ENCODE measurements at regions not wholly inside any gene's neighbourhood (a gene's known extent, or its start where the extent isn't known, plus 50 kb on each side); places are given as distances from the start of the nearest gene placed in this dataset.
A peak's percentile ranks its signal among the peaks of the same experiment; 100 is the strongest.

GRCh38 chr14:34060651-34060999, 109.8 kb upstream of the EGLN3 start:
- ATAC-seq (peak in 2 of 4 donors; percentile 18 to 37), DNase-seq (no peak)
- WGBS (ENCODE audit: insufficient coverage, low coverage, low lambda C conversion rate, missing lambda C conversion rate) = 20% methylated on average over 13 of the region's 16 CpGs
- no peaks in the 10 kb centered on the region for H3K4me1 ChIP-seq
- intact Hi-C loops (cut with DNase I) = no loop called here
- peak overlapping the region; percentile 41 to 60 (median 48) for H3K4me3 ChIP-seq
- no peaks in the 10 kb centered on the region for H3K9me3 ChIP-seq
- no peak for TF ChIP-seq POLR2A (IDR thresholded peaks at IDR 0.05)
- no peak for TF ChIP-seq CTCF (IDR thresholded peaks at IDR 0.05)
- no peaks in the 10 kb centered on the region for H3K36me3 ChIP-seq
- H3K27ac ChIP-seq = peak overlapping the region; percentile 53 to 91 (median 62)
- H3K27me3 ChIP-seq = no peaks in the 10 kb centered on the region

- Histone ChIP-seq H3K4me3 (peak overlapping the region; percentile 41 to 60 (median 48)), H3K27ac (peak overlapping the region; percentile 53 to 91 (median 62)), H3K27me3 (no peaks in the 10 kb centered on the region), H3K9me3 (no peaks in the 10 kb centered on the region), H3K4me1 (no peaks in the 10 kb centered on the region), H3K36me3 (no peaks in the 10 kb centered on the region)
- ATAC-seq (peak; percentile 90 to 92 (median 92)), DNase-seq (peak; percentile 66 to 87 (median 68))
- 6% methylated on average over 6 of the region's 84 CpGs for WGBS (ENCODE audit: insufficient coverage, low coverage, low lambda C conversion rate, missing lambda C conversion rate)
- intact Hi-C loops (cut with DNase I) = no loop called here
- TF ChIP-seq CTCF (IDR thresholded peaks at IDR 0.05) (peak in 1 of 4 donors; percentile 20), POLR2A (IDR thresholded peaks at IDR 0.05) (peak; percentile 33)
Measured at GRCh38 chr14:34059925-34060650, 109.2 kb upstream of the EGLN3 start.

- Histone ChIP-seq H3K9me3 (no peaks in the 10 kb centered on the region), H3K4me1 (no peaks in the 10 kb centered on the region), H3K27ac (peak overlapping the region; percentile 53 to 91 (median 62)), H3K4me3 (peak overlapping the region; percentile 41 to 60 (median 48)), H3K27me3 (no peaks in the 10 kb centered on the region), H3K36me3 (no peaks in the 10 kb centered on the region)
- TF ChIP-seq CTCF (IDR thresholded peaks at IDR 0.05) (no peak), POLR2A (IDR thresholded peaks at IDR 0.05) (no peak)
- no peak for DNase-seq
- WGBS (ENCODE audit: insufficient coverage, low coverage, low lambda C conversion rate, missing lambda C conversion rate) = 62% methylated on average over 13 of the region's 16 CpGs
- no peak for ATAC-seq
- intact Hi-C loops (cut with DNase I) = no loop called here
Measured at GRCh38 chr14:34059037-34059924, 108.4 kb upstream of the EGLN3 start.

GRCh38 chr14:34058510-34058909, 107.6 kb upstream of the EGLN3 start:
- TF ChIP-seq CTCF (IDR thresholded peaks at IDR 0.05) (no peak), POLR2A (IDR thresholded peaks at IDR 0.05) (no peak)

More at GRCh38 chr14:34058510-34058909, 107.6 kb upstream of the EGLN3 start:
- Histone ChIP-seq H3K9me3 (no peaks in the 10 kb centered on the region), H3K27ac (no peak overlapping the region), H3K4me1 (no peaks in the 10 kb centered on the region), H3K4me3 (no peak overlapping the region), H3K27me3 (no peaks in the 10 kb centered on the region), H3K36me3 (no peaks in the 10 kb centered on the region)
- intact Hi-C loops (cut with DNase I) = no loop called here
- WGBS (ENCODE audit: insufficient coverage, low coverage, low lambda C conversion rate, missing lambda C conversion rate) = 57% methylated on average over 3 of the region's 3 CpGs
- ATAC-seq = no peak
- DNase-seq = no peak

Measured in right lobe of liver (tissue), 6 donors.